ENCODE measurements at regions not wholly inside any gene's neighbourhood (a gene's known extent, or its start where the extent isn't known, plus 50 kb on each side); places are given as distances from the start of the nearest gene placed in this dataset.

DNA sequence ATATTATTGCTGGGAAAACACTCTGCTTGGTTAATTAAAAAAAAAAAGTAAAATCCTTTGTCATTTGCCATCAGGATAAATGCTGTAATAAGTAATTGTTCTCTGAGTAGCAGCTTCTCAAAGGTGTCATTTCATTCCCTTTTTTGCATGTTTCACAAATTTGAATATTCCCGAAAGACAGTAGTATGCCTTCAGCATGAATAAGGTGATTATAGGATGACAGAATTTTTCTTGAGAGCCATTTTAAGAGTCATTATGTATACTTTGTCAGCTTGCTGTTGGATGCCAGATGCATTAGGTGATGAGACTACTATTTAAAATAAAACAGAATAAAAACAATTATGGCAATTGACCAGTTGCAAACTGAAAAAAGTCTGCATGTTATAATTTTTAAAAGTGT lies 200.7 kb downstream of the HDGFL1 start:
- TF ChIP-seq MXI1 (IDR thresholded peaks at IDR 0.05; ENCODE audit: borderline replicate concordance, low read depth, low read length), result no peak
- no peak for TF ChIP-seq CHD1 (IDR thresholded peaks at IDR 0.05; ENCODE audit: low read depth, low read length)
- no peak for TF ChIP-seq RCOR1 (IDR thresholded peaks at IDR 0.05; ENCODE audit: insufficient replicate concordance, low read length)
- TF ChIP-seq MAZ (IDR thresholded peaks at IDR 0.05; ENCODE audit: borderline replicate concordance, low read depth, low read length), result no peak
- no peak for TF ChIP-seq FOS (IDR thresholded peaks at IDR 0.05; ENCODE audit: low read depth, low read length)
- TF ChIP-seq, protein P1, sequence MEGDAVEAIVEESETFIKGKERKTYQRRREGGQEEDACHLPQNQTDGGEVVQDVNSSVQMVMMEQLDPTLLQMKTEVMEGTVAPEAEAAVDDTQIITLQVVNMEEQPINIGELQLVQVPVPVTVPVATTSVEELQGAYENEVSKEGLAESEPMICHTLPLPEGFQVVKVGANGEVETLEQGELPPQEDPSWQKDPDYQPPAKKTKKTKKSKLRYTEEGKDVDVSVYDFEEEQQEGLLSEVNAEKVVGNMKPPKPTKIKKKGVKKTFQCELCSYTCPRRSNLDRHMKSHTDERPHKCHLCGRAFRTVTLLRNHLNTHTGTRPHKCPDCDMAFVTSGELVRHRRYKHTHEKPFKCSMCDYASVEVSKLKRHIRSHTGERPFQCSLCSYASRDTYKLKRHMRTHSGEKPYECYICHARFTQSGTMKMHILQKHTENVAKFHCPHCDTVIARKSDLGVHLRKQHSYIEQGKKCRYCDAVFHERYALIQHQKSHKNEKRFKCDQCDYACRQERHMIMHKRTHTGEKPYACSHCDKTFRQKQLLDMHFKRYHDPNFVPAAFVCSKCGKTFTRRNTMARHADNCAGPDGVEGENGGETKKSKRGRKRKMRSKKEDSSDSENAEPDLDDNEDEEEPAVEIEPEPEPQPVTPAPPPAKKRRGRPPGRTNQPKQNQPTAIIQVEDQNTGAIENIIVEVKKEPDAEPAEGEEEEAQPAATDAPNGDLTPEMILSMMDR (conservative IDR thresholded peaks at IDR 0.05; ENCODE audit: low read depth, low read length), result no peak
- TF ChIP-seq BHLHE40 (IDR thresholded peaks at IDR 0.05; ENCODE audit: low read depth, low read length), result no peak
- TF ChIP-seq CEBPB (IDR thresholded peaks at IDR 0.05; ENCODE audit: low read depth, low read length), result no peak
- TF ChIP-seq, protein P2, sequence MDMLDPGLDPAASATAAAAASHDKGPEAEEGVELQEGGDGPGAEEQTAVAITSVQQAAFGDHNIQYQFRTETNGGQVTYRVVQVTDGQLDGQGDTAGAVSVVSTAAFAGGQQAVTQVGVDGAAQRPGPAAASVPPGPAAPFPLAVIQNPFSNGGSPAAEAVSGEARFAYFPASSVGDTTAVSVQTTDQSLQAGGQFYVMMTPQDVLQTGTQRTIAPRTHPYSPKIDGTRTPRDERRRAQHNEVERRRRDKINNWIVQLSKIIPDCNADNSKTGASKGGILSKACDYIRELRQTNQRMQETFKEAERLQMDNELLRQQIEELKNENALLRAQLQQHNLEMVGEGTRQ (IDR thresholded peaks at IDR 0.05; ENCODE audit: low read depth, low read length), result no peak
- no peak for TF ChIP-seq POLR2A (IDR thresholded peaks at IDR 0.05; ENCODE audit: low read depth, low read length)
- TF ChIP-seq MAFK (IDR thresholded peaks at IDR 0.05; ENCODE audit: low read depth, low read length), result no peak
- TF ChIP-seq RAD21 (IDR thresholded peaks at IDR 0.05; ENCODE audit: low read length), result no peak
- TF ChIP-seq, protein P3, sequence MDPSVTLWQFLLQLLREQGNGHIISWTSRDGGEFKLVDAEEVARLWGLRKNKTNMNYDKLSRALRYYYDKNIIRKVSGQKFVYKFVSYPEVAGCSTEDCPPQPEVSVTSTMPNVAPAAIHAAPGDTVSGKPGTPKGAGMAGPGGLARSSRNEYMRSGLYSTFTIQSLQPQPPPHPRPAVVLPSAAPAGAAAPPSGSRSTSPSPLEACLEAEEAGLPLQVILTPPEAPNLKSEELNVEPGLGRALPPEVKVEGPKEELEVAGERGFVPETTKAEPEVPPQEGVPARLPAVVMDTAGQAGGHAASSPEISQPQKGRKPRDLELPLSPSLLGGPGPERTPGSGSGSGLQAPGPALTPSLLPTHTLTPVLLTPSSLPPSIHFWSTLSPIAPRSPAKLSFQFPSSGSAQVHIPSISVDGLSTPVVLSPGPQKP (IDR thresholded peaks at IDR 0.05; ENCODE audit: borderline replicate concordance, low read depth, low read length), result no peak
- no peak for TF ChIP-seq RFX5 (IDR thresholded peaks at IDR 0.05; ENCODE audit: low read depth, low read length)
- no peak for TF ChIP-seq SMC3 (IDR thresholded peaks at IDR 0.05; ENCODE audit: low read depth, low read length)
- TF ChIP-seq NFE2L2 (IDR thresholded peaks at IDR 0.05; ENCODE audit: low read depth, low read length), result no peak
- Histone ChIP-seq H2BK20ac (ENCODE audit: low read depth, low read length) (no peak overlapping the region), H3K79me1 (ENCODE audit: low read depth in 1 of 2, low read length in 2 of 2) (no peaks in the 10 kb centered on the region), H3K27me3 (ENCODE audit: control insufficient read depth, insufficient read depth, low read length) (no peaks in the 10 kb centered on the region), H3K36me3 (ENCODE audit: control insufficient read depth, insufficient read depth, low read length) (no peaks in the 10 kb centered on the region), H3K4me1 (ENCODE audit: control insufficient read depth, insufficient read depth, low read length) (peaks cover 3% of the 10 kb centered on the region; the same call in 1 of the 2 replicates), H3K9me3 (ENCODE audit: control insufficient read depth, insufficient read depth, low read length) (no peaks in the 10 kb centered on the region), H4K8ac (ENCODE audit: low read depth in 2 of 2, low read length in 2 of 2) (no peak overlapping the region), H3K56ac (ENCODE audit: extremely low read depth, insufficient read depth, low read length) (no peak overlapping the region), H4K91ac (ENCODE audit: insufficient read depth, low read depth, low read length) (no peak overlapping the region), H2BK120ac (ENCODE audit: low read depth, low read length) (no peak overlapping the region), H2BK5ac (ENCODE audit: low read depth, low read length, poor library complexity, severe bottlenecking) (no peak overlapping the region), H4K5ac (ENCODE audit: low read depth, low read length) (no peak overlapping the region), H3K18ac (ENCODE audit: low read depth, low read length) (no peak overlapping the region), H2AFZ (replicated peaks; ENCODE audit: low read length, poor library complexity) (no peak overlapping the region), H3K27ac (ENCODE audit: insufficient read depth, low read length) (no peak overlapping the region), H4K20me1 (ENCODE audit: insufficient read depth, low read length) (no peaks in the 10 kb centered on the region), H3K4me3 (ENCODE audit: insufficient read depth, low read depth, low read length) (no peak overlapping the region), H3K14ac (replicated peaks; ENCODE audit: low read depth, low read length) (no peak overlapping the region), H3K9me1 (ENCODE audit: insufficient read depth, low read length) (peaks cover 4% of the 10 kb centered on the region), H3K23ac (ENCODE audit: low read depth, low read length) (no peak overlapping the region), H3K4me2 (ENCODE audit: low read depth, low read length) (no peak overlapping the region), H2AK9ac (replicated peaks; ENCODE audit: low read depth, low read length, poor library complexity) (no peak overlapping the region), H2AK5ac (ENCODE audit: low read depth, low read length) (no peak overlapping the region), H2BK15ac (ENCODE audit: low read depth, low read length) (no peak overlapping the region), H3K9ac (ENCODE audit: low read depth, low read length) (no peak overlapping the region), H3K4ac (ENCODE audit: low read depth, low read length) (no peak overlapping the region)
- ChIA-PET POLR2A (ENCODE audit: unreplicated experiment) (no interaction called here), CTCF (interaction anchor here (0.6 to 0.7 kb wide), 2 partner anchors 644 to 1482 kb away, joined by 3 read pairs; no protein-coding TSS in a partner anchor)
- BruUV-seq (replicated peaks), result no TSS peak
- no peak for DNase-seq
- ATAC-seq (ENCODE audit: low read depth), result no peak
- dilution Hi-C loops (cut with HindIII; ENCODE audit: low sequenced_read_pairs, unreplicated experiment) (no loop called here), intact Hi-C loops (cut with micrococcal nuclease) (no loop called here), in situ Hi-C loops (cut with MboI; ENCODE audit: low sequenced_read_pairs) (no loop called here)
- WGBS, 2 experiments (ENCODE audit: extremely low coverage in 2 of 2, insufficient read length in 1 of 2), result no CpG with 5 or more reads among the region's 1 CpG
